DMS153 (cell line): ENCODE measurements at regions not wholly inside any gene's neighbourhood (a gene's known extent, or its start where the extent isn't known, plus 50 kb on each side); places are given as distances from the start of the nearest gene placed in this dataset.
"Not testable (repeated sequence)": the region's sequence is repeated elsewhere in the genome, so short reads cannot be mapped to it uniquely, and the experiment has no call there.

Experiments used
- DNase-seq: peaks from one replicate; lab custom pipeline; 2025; lab: John Stamatoyannopoulos, UW

DNA sequence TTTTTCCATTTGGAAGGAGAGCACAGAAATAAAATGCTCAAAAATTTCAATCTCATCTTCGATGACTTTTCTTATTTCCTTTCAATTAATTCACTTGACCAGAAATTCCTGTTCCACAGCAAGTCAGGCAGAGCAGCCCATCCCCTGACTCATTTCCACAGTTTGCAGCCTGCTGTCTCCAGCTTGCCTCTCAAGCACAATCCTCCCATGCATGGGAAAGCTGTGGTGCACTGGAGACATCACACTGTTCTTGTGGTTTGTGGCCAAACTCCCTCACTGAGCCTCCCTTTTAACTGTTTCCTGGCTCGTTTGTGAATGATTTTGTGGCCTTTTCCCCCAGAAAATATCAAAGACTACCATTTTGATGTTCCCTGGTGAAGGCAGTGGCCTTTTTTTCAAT lies 114.0 kb upstream of the ENPEP start:
- no peak for DNase-seq

DNA sequence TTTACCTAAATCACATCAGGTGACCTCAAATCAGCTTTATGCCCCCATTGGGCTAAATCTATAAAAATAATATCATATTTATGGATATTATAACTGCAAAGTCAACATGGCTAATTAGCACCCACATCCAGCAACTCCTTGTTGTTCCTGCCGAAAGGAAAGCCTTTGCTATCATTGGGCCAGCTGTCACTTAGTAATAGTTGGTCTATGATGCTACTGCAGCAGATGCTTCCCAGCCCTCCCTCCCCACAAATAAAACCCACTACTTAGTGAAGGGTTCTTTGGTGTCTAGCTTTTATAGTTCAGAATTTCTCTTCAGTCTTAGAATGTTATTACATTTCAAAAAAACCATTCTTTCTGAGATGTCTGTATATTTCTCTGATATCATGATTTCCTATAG lies 116.9 kb upstream of the ENPEP start:
- no peak for DNase-seq

GRCh38 chr4:110357521-110357920 lies 118.4 kb upstream of the ENPEP start:
- no peak for DNase-seq

- no peak for DNase-seq
These were observed 121.5 kb upstream of the ENPEP start for GRCh38 chr4:110354460-110354859.

- DNase-seq, result no peak
These were observed 123.1 kb upstream of the ENPEP start for GRCh38 chr4:110352670-110353442.

GRCh38 chr4:110348711-110349383 lies 127.1 kb upstream of the ENPEP start:
- no peak for DNase-seq

DNA sequence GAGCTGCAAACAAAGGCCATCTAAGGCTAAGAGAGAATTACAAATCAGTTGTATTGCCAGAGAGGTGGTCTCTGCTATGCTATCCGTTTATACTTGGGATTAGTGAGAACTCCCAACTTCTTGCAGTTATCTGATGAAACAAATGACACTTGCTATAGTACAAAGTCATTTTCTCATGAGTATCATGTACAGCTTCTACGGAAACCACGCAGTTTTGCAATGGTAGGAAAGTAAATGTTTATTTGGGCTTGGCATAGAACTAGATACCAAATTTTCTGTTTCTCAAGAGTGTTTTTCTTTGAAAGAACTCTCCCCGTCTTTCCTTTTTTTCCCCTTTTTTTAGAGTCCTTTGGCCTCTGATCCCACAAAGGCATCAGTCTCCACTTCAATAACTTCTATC lies 128.2 kb upstream of the ENPEP start:
- DNase-seq, result no peak

GRCh38 chr4:110344165-110344564 lies 131.8 kb upstream of the ENPEP start:
- DNase-seq, result no peak

DNA sequence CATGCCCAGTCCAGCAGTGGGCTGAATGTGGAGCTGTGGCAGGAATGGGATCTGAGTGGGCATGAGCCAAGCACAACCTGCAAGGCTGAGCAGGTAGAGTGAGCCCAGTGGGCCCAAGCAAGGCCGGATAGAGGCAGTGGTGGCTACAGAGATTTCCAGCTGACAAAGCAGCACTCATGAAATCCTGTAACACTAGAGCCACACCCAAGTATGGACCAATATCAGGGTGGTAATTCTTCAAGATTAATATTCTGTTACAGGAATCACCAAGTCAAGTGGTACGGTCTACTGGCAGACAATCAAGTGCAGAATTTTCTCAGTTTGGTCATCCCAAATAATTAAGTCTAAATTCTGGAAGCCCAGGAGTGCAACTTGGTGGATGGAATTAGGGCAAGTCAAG lies 132.4 kb upstream of the ENPEP start:
- no peak for DNase-seq

- DNase-seq, result not testable (repeated sequence)
These were observed 134.8 kb upstream of the ENPEP start for GRCh38 chr4:110341118-110341517.

DNA sequence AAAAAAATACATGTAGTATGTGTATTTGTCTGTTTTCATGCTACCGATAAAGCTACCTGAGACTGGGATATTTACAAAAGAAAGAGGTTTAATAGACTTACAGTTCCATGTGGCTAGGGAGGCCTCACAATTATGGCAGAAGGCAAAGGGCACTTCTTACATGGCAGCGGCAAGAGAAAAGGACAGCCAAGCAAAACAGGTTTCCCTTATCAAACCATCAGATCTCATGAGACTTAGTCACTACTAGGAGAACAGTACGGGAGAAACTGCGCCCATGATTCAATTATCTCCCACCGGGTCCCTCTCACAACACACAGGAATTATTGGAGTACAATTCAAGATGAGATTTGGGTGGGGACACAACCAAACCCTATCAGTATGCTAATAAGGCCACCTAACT lies 137.0 kb upstream of the ELOVL6 start:
- no peak for DNase-seq

DNA sequence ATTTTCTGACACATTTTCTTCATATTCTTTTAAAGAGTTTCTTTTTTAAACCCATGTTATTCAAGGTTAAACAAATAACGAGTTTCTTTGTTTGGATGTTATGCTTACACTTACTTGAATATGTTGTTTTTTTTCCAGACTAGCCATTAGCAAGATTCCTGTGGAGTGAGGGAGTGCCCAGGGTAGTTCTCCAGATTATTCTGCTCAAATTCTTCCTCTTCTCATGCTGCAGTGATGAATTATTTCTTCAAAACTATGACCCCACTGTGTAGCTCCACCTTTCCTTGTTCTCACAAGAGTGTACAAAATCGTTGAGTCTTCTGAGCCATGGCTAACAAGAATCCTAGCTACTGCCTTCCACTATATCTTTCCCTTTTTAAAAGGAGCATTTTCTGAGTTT lies 134.1 kb upstream of the ELOVL6 start:
- DNase-seq, result no peak

GRCh38 chr4:110326426-110326825 lies 128.0 kb upstream of the ELOVL6 start:
- not testable (repeated sequence) for DNase-seq

GRCh38 chr4:110310795-110311194 lies 112.4 kb upstream of the ELOVL6 start:
- no peak for DNase-seq

DNA sequence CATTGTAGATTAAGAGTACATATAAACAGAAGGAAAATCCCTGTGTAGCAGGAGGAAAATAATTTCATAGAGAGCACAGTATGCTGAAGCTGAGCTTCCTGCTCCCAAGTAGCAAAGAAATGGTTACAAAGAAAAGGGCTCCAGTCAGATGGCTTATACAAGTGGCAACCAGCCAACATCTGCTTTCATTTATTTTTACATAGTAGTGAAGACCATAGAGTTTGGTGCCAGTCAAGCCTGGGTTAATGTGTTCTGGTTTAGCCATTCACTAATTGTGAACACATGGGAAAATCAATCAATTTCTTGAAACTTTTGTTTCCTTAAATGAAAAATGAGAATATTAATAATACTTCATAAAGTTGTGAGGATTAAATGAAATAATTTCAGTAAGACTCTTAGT lies 111.3 kb upstream of the ELOVL6 start:
- no peak for DNase-seq

- DNase-seq, result no peak
These were observed 107.9 kb upstream of the ELOVL6 start for GRCh38 chr4:110306303-110306702.

DNA sequence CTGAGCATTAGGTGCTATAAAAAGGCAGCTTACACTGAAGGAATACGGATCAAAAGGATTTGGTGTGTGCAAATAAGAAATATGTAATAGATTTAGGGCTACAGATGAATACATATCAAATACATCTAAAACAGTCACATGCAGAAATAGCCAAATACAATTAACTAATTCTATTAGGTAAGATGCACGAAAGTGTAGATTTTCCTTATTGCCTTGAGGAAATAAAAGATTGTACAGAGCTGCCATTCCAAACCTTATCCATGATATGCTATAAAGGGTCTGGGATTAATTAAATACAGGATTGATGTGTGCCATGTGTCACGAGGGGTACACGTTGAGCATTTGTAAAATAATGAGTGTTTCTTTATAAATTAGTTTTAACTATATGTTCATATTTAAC lies 107.0 kb upstream of the ELOVL6 start:
- no peak for DNase-seq

- DNase-seq, result no peak
These were observed 98.5 kb upstream of the ELOVL6 start for GRCh38 chr4:110296892-110297291.

GRCh38 chr4:110294165-110294564 lies 95.8 kb upstream of the ELOVL6 start:
- no peak for DNase-seq

GRCh38 chr4:110292994-110293744 lies 94.8 kb upstream of the ELOVL6 start:
- DNase-seq, result no peak

GRCh38 chr4:110290511-110290910 lies 92.1 kb upstream of the ELOVL6 start:
- DNase-seq, result no peak

DNA sequence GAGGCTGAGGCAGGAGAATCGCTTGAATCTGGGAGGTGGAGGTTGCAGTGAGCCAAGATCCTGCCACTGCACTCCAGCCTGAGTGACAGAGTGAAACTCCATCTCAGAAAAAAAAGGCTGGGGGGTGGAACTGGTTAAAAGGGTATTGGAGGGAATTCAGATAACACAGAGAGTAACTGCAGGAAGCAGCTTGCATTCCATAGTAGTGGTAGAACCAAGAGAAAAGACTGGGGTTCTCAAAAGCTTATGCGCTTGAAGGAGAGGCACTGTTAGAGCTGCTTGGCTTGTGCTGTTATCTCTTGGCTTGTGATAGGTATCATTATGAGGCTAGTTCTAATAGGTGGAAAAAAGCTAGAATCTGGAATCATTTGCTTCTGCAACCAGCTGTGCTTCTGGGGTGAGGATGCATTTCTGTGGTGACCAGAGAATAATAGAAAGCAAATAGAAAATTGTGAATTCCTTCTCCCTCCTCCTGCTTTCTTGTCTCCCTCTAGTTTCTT lies 91.2 kb upstream of the ELOVL6 start:
- no peak for DNase-seq

GRCh38 chr4:110287130-110287529 lies 88.7 kb upstream of the ELOVL6 start:
- no peak for DNase-seq
